Prostate gland (tissue), 2 donors: ENCODE measurements at regions not wholly inside any gene's neighbourhood (a gene's known extent, or its start where the extent isn't known, plus 50 kb on each side); places are given as distances from the start of the nearest gene placed in this dataset.
A peak's percentile ranks its signal among the peaks of the same experiment; 100 is the strongest.

Experiments
- DNase-seq: peaks from one replicate; pipeline ENCODE4 v3.0.0-alpha.2; 2019; ENCODE audit warnings: low spot score
- H3K27ac ChIP-seq, 2 donors: fragments of 200-600 bp; sonication (generic); 2 replicates each; pipeline ENCODE4 v1.5.1; 2017 to 2019
- H3K27me3 ChIP-seq: fragments of 200-600 bp; sonication (generic); replicated peaks from 2 replicates; pipeline ENCODE4 v1.5.1; 2019; ENCODE audit not compliant: insufficient read depth
- H3K36me3 ChIP-seq, 2 donors: fragments of 200-600 bp; sonication (generic); 1 replicate in 1 of 2; 2 replicates in 1 of 2; pipeline versions ENCODE4 v1.5.1 to v1.8.1; 2017 to 2019
- H3K4me1 ChIP-seq: fragments of 200-600 bp; sonication (generic); replicated peaks from 2 replicates; pipeline ENCODE4 v1.5.1; 2019
- H3K4me3 ChIP-seq, 2 donors: fragments of 200-600 bp; sonication (generic); 2 replicates each; pipeline ENCODE4 v1.5.1; 2017 to 2019
- H3K9me3 ChIP-seq: fragments of 200-600 bp; sonication (generic); 2 replicates; pipeline ENCODE4 v1.5.1; 2017
- POLR2A ChIP-seq: fragments of 450-650 bp; IDR thresholded peaks from one replicate; pipeline ENCODE4 v1.6.1; 2016; ENCODE audit warnings: antibody characterized with exemption, mild to moderate bottlenecking
- POLR2AphosphoS5 ChIP-seq: sonication (generic); formaldehyde crosslinking; IDR thresholded peaks from one replicate; pipeline ENCODE4 v1.6.1; 2017; ENCODE audit warnings: antibody characterized with exemption
- WGBS: methylation state at CpG from one replicate; pipeline ENCODE4 v1.1.5; 2018; 5-methylcytosine and 5-hydroxymethylcytosine counted together
- intact Hi-C: fragments of 100-400 bp; cut with DNase I; formaldehyde crosslinking; loops from one replicate; pipeline ENCODE4 v1.14.2; 2022
- TF ChIP-seq, protein P1 (sequence below), 4 experiments: fragments of 200-600 bp in 2 of 4; fragments of 450-650 bp in 2 of 4; sonication (generic) in 2 of 4; IDR thresholded peaks; 1 replicate in 3 of 4; 2 replicates in 1 of 4; pipeline ENCODE4 v1.5.1; 2016 to 2019; ENCODE audit warnings: antibody characterized with exemption in 4 of 4, mild to moderate bottlenecking in 2 of 4, moderate library complexity in 2 of 4

- no peak overlapping the region for H3K4me3 ChIP-seq
- no peak overlapping the region for H3K27ac ChIP-seq
- WGBS: 93% methylated on average over 4 of the region's 4 CpGs
- intact Hi-C loops: no loop called here
- TF ChIP-seq, protein P1, sequence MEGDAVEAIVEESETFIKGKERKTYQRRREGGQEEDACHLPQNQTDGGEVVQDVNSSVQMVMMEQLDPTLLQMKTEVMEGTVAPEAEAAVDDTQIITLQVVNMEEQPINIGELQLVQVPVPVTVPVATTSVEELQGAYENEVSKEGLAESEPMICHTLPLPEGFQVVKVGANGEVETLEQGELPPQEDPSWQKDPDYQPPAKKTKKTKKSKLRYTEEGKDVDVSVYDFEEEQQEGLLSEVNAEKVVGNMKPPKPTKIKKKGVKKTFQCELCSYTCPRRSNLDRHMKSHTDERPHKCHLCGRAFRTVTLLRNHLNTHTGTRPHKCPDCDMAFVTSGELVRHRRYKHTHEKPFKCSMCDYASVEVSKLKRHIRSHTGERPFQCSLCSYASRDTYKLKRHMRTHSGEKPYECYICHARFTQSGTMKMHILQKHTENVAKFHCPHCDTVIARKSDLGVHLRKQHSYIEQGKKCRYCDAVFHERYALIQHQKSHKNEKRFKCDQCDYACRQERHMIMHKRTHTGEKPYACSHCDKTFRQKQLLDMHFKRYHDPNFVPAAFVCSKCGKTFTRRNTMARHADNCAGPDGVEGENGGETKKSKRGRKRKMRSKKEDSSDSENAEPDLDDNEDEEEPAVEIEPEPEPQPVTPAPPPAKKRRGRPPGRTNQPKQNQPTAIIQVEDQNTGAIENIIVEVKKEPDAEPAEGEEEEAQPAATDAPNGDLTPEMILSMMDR (IDR thresholded peaks at IDR 0.05): peak in 1 of 4 experiments; percentile 22
- TF ChIP-seq POLR2AphosphoS5 (no peak), POLR2A (no peak)
- no peaks in the 10 kb centered on the region for H3K9me3 ChIP-seq
- no peaks in the 10 kb centered on the region for H3K27me3 ChIP-seq
- H3K36me3 ChIP-seq: no peaks in the 10 kb centered on the region
- no peak for DNase-seq
- no peaks in the 10 kb centered on the region for H3K4me1 ChIP-seq
Measured at GRCh38 chr10:2137549-2138174, 400.3 kb upstream of the ADARB2 start.

- H3K4me1 ChIP-seq: no peaks in the 10 kb centered on the region
- no peaks in the 10 kb centered on the region for H3K27me3 ChIP-seq
- H3K36me3 ChIP-seq: no peaks in the 10 kb centered on the region
- H3K4me3 ChIP-seq: no peak overlapping the region
- H3K9me3 ChIP-seq: no peaks in the 10 kb centered on the region
- intact Hi-C loops: no loop called here
- TF ChIP-seq POLR2A (no peak), POLR2AphosphoS5 (no peak)
- TF ChIP-seq, protein P1 (IDR thresholded peaks at IDR 0.05): no peak
- H3K27ac ChIP-seq: no peak overlapping the region
- no peak for DNase-seq
- 77% methylated on average over 10 of the region's 10 CpGs for WGBS
Measured at GRCh38 chr10:2130705-2131305, 393.5 kb upstream of the ADARB2 start.

DNA sequence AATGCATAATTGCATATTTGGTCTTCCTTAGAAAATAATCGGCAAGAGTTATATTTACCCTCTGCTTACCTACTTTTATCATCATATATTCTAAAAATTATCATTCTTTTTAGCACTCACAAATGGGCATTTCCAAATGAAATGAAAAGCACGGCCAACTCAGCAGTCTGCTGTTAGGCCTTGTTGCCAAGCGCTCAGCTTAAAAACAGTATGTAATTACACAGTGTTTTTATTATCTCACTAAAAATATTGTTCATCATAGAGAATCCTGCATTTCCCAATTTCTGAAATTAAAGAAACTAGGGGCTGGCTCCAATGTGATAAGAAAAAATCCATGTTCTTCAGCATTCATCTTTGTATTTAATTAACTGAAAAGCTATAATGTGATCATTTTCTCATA lies 391.7 kb upstream of the ADARB2 start:
- H3K9me3 ChIP-seq: no peaks in the 10 kb centered on the region
- 80% methylated on average over 3 of the region's 3 CpGs for WGBS
- no peaks in the 10 kb centered on the region for H3K4me1 ChIP-seq
- no peaks in the 10 kb centered on the region for H3K27me3 ChIP-seq
- H3K4me3 ChIP-seq: no peak overlapping the region
- no peak for DNase-seq
- TF ChIP-seq, protein P1 (IDR thresholded peaks at IDR 0.05): no peak
- TF ChIP-seq POLR2A: no peak
- TF ChIP-seq POLR2AphosphoS5: no peak
- no peak overlapping the region for H3K27ac ChIP-seq
- intact Hi-C loops: no loop called here
- H3K36me3 ChIP-seq: no peaks in the 10 kb centered on the region

DNA sequence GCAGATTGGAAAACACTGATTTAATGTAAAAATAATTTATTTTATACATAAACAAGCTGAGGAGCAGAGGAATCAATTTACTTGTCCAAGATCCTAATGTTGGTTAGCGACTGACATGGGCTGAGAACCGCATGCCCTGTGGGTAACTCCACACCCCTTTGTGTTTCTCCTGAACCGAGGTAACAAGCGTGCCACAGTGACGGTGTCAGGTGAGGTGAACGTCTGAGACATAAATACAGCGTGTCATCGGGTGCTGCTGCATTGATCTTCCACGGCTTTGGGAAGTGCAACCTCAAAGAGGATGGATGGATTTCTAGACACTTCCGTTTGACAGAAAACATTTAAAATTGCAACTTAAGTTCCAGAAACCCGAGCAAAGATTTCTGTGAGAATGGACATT lies 386.8 kb upstream of the ADARB2 start:
- no peak overlapping the region for H3K27ac ChIP-seq
- intact Hi-C loops: no loop called here
- 87% methylated on average over 11 of the region's 11 CpGs for WGBS
- H3K4me3 ChIP-seq: no peak overlapping the region
- H3K9me3 ChIP-seq: no peaks in the 10 kb centered on the region
- no peak for DNase-seq
- no peaks in the 10 kb centered on the region for H3K4me1 ChIP-seq
- no peaks in the 10 kb centered on the region for H3K27me3 ChIP-seq
- TF ChIP-seq, protein P1 (IDR thresholded peaks at IDR 0.05): no peak
- TF ChIP-seq POLR2AphosphoS5: no peak
- no peaks in the 10 kb centered on the region for H3K36me3 ChIP-seq
